CD4-positive, alpha-beta T cell treated with Interleukin-2 at 100 ng/mL for 4 hours (primary cell): ENCODE measurements at regions not wholly inside any gene's neighbourhood (a gene's known extent, or its start where the extent isn't known, plus 50 kb on each side); places are given as distances from the start of the nearest gene placed in this dataset.

Experiments
- DNase-seq: peaks from one replicate; pipeline ENCODE4 v3.0.0-alpha.2; 2020; ENCODE audit warnings: low spot score

- DNase-seq: no peak
Observed at GRCh38 chr15:62914461-62915079, 128.0 kb upstream of the TPM1 start.

DNA sequence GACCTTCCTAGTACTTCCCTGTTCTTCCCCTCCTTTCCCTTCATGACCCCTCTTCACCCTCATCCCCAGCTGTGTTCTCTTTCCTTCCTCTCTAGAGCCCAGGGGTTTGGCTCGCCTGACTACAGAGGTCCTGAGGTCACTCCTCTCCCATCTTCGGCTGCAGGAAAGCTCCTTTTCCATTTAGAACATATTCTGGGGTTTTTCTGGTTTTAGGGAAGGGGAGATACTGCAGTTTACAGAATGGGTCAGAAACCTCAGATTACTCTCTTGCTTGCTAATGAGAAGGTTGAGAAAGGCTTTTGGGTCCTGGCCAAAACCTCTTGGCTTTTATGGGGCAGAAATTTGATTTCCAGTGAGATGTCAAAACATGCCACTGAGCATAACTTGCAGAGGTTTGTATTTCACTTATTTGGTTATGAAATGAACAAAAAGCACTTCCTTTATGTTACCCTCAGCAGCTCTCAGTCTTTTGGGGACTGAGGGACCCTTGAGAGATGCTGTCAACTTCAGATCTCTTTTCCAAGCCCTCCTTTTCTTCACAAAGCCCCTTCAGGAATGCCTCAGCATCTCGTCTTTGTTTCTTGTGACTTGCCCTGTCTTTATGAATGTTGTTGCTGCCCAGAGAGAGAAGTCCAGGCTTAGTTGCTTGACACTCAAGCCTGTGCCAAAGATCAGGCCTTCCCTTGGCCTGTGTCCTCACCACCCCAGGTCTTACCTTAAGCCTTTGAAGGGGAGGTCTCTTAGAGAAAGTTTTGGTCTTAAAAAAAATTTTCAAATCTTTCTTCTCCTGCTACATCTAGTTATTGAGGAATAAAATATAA, 121.7 kb upstream of the TPM1 start:
- no peak for DNase-seq

DNA sequence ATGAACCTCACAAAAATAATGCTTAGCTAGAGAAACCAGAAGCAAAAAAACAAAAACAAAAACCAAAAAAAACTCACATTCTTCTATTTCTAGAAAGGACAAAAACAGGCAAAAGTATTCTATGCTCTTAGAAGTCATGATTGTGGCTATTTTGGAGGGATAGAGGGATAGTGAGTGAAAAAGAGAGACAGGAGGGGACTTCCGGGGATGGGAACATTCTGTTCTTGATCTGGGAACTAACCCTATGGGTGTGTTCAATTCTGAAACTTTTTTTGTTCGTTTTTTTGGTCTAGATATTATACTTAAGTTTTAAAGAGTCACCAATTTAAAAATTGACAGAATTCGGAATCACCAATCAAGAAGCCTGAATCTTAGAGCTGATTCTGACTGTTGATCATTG, 120.0 kb upstream of the TPM1 start:
- no peak for DNase-seq

DNA sequence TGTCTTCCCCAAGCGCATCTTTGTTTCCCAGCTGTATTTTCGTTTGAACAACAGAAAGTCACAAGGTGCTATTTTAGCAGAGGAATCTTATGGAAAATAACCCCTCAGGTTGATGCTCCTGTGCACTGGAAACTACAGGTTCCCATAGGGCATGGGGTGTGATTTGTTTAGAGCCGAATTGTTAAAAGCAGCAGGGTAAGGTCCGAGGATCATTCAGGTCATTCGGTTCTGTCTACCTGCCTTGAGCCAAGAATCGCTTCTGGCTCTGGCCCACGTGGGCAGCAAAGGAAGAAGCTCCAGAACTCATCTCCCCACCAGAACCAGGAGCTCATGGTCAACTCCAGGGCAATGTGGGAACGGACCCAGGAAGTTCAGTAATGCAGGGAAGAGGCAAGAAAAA, 116.7 kb upstream of the TPM1 start:
- DNase-seq: no peak

DNA sequence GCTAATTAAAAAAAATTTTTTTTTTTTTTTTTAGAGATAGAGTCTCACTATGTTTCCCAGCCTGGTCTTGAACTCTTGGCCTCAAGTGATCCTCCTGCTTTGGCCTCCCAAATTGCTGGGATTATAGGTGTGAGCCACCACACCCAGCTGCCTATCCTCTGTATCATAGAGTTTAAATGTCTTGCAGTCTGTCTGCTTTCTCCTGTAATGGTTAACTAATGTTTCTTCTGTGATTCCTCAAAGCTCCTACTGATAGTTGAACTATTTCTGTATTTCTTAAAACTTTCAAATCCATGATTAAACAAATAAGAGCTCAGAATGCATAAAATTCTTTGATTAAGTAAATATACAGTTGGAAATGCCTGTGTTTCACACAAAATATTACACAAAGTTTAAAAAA, 115.4 kb upstream of the TPM1 start:
- DNase-seq: no peak

- no peak for DNase-seq
Observed at GRCh38 chr15:62927836-62928235, 114.7 kb upstream of the TPM1 start.

GRCh38 chr15:62928242-62928999, 114.1 kb upstream of the TPM1 start:
- DNase-seq: no peak

GRCh38 chr15:62929000-62929357, 113.6 kb upstream of the TPM1 start:
- no peak for DNase-seq

DNA sequence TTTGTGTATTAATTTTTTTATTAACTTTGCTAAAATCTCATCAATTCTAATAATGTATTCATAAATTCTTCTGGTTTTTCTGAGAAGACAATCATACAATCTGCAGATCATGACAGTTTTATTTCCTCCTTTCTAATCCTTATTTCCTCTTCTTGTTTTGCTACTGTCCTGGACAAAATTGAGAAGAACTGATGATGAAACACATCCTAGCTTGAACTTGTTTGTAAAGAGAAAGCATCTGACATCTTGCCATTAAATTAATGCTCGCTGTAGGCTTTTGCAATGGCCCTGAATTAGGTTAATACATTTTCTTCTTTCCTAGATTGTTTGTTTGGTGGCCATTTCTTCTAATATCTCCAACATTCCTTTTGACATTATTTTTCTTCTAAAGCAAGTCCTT, 110.9 kb upstream of the TPM1 start:
- no peak for DNase-seq

DNA sequence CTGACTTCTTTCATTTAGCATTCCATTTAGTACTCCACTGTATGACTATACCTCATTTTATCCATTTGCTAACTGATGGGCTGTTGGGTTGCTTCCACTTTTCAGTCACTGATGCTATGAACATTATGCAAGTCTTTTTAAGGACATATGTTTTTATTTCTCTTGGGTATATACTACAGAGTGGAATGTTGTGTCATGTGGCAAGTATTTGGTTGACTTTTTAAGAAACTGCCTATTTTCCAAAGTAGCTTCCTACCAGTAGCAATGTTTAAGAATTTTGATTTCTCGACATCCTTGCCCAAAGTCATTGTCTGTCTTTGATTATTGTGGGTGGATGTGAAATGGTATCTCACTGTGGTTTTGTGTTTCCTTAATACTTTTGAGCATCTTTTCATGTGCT, 110.1 kb upstream of the TPM1 start:
- no peak for DNase-seq

GRCh38 chr15:62933386-62933785, 109.2 kb upstream of the TPM1 start:
- DNase-seq: no peak

- DNase-seq: no peak
Observed at GRCh38 chr15:62934236-62934971, 108.1 kb upstream of the TPM1 start.

DNA sequence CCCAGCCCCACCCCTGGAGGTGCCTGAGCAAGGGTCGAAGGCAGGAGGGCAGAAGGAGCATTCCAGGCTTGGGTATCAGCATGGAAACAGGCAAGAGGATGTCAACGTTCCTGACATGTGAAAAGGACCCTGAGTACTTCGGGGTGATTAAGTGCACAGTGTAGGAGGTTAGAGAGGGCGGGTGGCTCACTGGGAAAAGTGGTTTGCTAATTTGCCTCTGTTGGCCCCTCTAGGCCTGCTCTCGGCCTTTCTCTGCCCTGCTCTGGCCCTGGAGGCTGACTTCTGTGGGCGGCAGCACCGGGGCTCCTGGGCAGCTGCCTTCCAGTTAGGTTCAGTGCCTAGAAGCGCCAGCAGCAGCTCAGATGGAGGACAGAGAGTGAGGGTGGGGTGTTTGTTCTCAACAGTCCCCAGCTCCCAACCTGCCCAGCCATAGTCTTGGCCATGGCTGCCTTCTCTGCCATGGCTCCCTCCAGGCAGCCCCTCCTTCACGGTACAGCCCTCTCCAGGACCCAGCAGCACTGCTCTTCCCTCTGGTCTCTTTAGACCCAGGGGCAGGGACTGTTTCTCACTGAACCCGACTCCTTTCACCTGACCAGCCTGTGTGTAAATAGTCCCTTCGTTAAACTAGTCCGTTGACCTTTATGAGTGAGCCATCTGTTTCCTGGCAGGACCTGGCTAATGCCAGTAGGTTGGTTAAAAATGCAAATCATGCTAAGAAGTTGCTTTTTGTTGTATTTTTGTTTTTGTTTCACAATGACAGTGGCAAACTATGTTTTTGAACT, 107.1 kb upstream of the TPM1 start:
- DNase-seq: no peak

- no peak for DNase-seq
Observed at GRCh38 chr15:62938825-62939224, 103.7 kb upstream of the TPM1 start.

- DNase-seq: no peak
Observed at GRCh38 chr15:62940093-62940754, 102.3 kb upstream of the TPM1 start.

DNA sequence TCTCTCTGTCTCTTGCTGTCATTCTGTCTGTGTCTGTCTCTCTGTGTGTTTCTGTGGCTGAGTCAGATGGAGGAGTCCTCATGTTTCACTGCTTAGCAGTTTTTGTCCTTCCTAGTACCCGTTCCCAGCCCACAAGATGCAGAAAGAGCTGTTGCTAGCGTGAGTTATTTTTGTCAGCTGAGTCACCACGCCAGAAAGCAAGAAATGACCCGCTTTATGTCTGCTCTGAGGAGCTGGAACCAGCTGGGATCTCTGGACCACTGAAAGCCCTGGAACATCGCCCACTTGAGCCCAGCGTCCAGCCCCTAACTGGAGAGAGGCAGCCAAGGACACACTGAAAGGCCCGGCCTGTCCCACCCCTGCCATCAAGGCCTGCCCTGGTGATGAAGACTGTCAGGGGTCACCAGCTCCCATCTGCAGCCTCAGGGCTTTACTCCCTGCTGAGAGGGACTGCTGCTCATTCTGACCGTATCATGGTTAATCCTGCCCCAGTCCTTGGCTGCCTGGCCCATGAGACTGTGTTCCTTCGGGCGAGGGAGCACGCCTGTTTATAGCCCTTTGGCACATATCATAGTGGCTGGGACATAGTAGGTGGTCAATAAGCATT, 101.7 kb upstream of the TPM1 start:
- DNase-seq: no peak

DNA sequence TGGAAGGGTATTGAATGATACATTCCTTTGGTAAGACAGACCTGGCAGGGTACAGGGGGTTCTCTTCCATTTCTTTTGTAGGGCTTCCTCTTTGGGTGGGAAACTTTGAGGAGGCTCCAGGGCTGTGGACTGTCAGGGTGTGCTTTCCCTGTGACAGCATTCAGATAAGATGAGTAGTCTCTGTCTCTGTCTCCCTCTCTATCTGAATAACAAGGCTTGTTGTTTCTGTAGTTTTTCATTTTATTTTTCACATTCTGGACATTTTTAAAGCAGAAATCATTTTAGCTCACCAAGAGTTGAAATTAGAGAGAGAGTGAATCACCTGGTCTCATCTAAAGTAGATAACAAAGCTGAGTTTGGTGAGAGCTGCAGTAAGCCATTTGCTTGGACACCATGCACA, 100.8 kb upstream of the TPM1 start:
- no peak for DNase-seq

DNA sequence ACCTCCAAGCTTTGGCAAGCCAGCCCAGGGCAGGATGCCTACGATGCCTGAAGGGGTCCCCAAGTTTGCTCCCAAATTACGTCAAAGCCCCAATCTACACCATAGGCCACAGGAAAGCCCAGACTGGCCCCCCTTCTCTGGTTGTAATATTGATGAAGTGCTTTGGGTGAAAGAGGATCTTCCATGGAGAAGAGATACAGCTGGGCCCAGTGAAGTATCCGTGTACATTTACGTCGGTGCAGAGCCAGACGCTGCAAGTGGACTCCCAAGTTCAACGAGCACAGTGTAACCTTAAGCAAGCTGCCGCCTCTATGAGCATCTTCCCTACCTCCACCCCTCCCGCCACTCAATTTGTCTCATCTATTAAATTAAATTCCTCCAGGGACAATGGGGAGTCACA, 100.1 kb upstream of the TPM1 start:
- no peak for DNase-seq

DNA sequence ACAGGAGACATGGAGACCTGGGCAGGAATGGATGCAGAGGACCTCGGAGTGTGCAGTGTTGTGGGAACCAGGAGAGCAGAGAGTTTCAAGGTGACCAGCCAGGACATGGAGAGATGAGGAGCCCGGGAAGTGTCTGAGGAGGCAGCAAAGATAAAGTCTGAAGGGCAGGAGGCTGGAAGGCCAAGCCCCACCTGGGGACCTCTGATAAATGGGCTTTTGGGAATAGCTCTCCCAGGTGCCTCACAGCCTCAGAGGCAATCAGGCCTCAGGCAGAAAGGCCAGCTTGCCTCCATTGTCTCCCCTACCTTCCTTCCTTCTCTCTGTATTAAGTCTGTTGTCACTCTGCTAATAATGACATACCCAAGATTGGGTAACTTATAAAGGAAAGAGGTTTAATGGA, 97.5 kb upstream of the TPM1 start:
- no peak for DNase-seq

GRCh38 chr15:62945760-62946159, 96.8 kb upstream of the TPM1 start:
- DNase-seq: no peak

GRCh38 chr15:62946940-62947339, 95.6 kb upstream of the TPM1 start:
- DNase-seq: no peak
